IMR-90 (cell line): ENCODE measurements at regions not wholly inside any gene's neighbourhood (a gene's known extent, or its start where the extent isn't known, plus 50 kb on each side); places are given as distances from the start of the nearest gene placed in this dataset.
"Not testable (repeated sequence)": the region's sequence is repeated elsewhere in the genome, so short reads cannot be mapped to it uniquely, and the experiment has no call there.

Experiments used
- ATAC-seq: fragments of 200-7000 bp; cut with Tn5 transposase; 2 replicates; pipeline ENCODE4 v1.9.1; 2020; ENCODE audit warnings: low read depth, mild to moderate bottlenecking, moderate library complexity
- BruUV-seq: library from RNA; stranded (reverse); fragments of 400-500 nt; replicated peaks from 2 replicates; lab custom pipeline; 2021; lab: Mats Ljungman, UMichigan
- CTCF ChIA-PET: fragments of 300-600 bp; formaldehyde crosslinking; extraction: SDS; loops from one replicate; lab custom pipeline; 2021; ENCODE audit warnings: antibody characterized with exemption; lab: Yijun Ruan, JAX
- POLR2A ChIA-PET: fragments of 300-600 bp; sonication (Branson Sonifier 250); formaldehyde crosslinking; loops from one replicate; lab custom pipeline; 2022; ENCODE audit warnings: antibody characterized with exemption; ENCODE audit not compliant: unreplicated experiment; lab: Charles Lee
- DNase-seq: peaks from one replicate; pipeline ENCODE4 v3.0.0; 2013
- H2AFZ ChIP-seq: replicated peaks from 2 replicates; pipeline ENCODE3; 2013; ENCODE audit warnings: low read length, mild to moderate bottlenecking; ENCODE audit not compliant: poor library complexity
- H2AK5ac ChIP-seq: 2 replicates; pipeline ENCODE4 v1.6.1; 2013; ENCODE audit warnings: low read depth, low read length, inconsistent platforms
- H2AK9ac ChIP-seq: replicated peaks from 2 replicates; pipeline ENCODE3; 2013; ENCODE audit warnings: mild to moderate bottlenecking, low read depth, low read length, moderate library complexity; ENCODE audit not compliant: poor library complexity
- H2BK120ac ChIP-seq: 2 replicates; pipeline ENCODE4 v1.6.1; 2013; ENCODE audit warnings: low read depth, low read length, inconsistent platforms
- H2BK15ac ChIP-seq: 3 replicates; pipeline ENCODE4 v1.6.1; 2013; ENCODE audit warnings: low read depth, low read length, inconsistent platforms
- H2BK20ac ChIP-seq: 2 replicates; pipeline ENCODE4 v1.6.1; 2013; ENCODE audit warnings: low read depth, mild to moderate bottlenecking, inconsistent platforms, low read length, moderate library complexity
- H2BK5ac ChIP-seq: 2 replicates; pipeline ENCODE4 v1.6.1; 2013; ENCODE audit warnings: mild to moderate bottlenecking, low read depth, low read length, inconsistent platforms; ENCODE audit not compliant: poor library complexity, severe bottlenecking
- H3K14ac ChIP-seq: replicated peaks from 2 replicates; pipeline ENCODE4 v1.6.1; 2013; ENCODE audit warnings: low read depth, low read length, inconsistent platforms
- H3K18ac ChIP-seq: 2 replicates; pipeline ENCODE4 v1.6.1; 2013; ENCODE audit warnings: low read depth, low read length, control low read depth
- H3K23ac ChIP-seq: 2 replicates; pipeline ENCODE4 v1.6.1; 2013; ENCODE audit warnings: low read depth, low read length, inconsistent platforms
- H3K27ac ChIP-seq: 2 replicates; pipeline ENCODE4 v1.5.1; 2013; ENCODE audit warnings: mild to moderate bottlenecking, control low read depth, low read length; ENCODE audit not compliant: insufficient read depth
- H3K27me3 ChIP-seq: 2 replicates; pipeline ENCODE4 v1.6.1; 2013; ENCODE audit warnings: low read length; ENCODE audit not compliant: control insufficient read depth, insufficient read depth
- H3K36me3 ChIP-seq: 2 replicates; pipeline ENCODE4 v1.6.1; 2013; ENCODE audit warnings: low read length, mixed read lengths; ENCODE audit not compliant: control insufficient read depth, insufficient read depth
- H3K4ac ChIP-seq: 2 replicates; pipeline ENCODE4 v1.6.1; 2013; ENCODE audit warnings: low read depth, low read length, inconsistent platforms
- H3K4me1 ChIP-seq: 2 replicates; pipeline ENCODE4 v1.6.1; 2013; ENCODE audit warnings: low read length, mixed read lengths; ENCODE audit not compliant: control insufficient read depth, insufficient read depth
- H3K4me2 ChIP-seq: 2 replicates; pipeline ENCODE4 v1.6.1; 2013; ENCODE audit warnings: low read depth, mild to moderate bottlenecking, control low read depth, low read length, moderate library complexity
- H3K4me3 ChIP-seq: 2 replicates; pipeline ENCODE4 v1.5.1; 2013; ENCODE audit warnings: low read depth, mild to moderate bottlenecking, control low read depth, low read length, moderate library complexity; ENCODE audit not compliant: insufficient read depth
- H3K56ac ChIP-seq: 2 replicates; pipeline ENCODE4 v1.6.1; 2013; ENCODE audit warnings: low read length, inconsistent platforms; ENCODE audit not compliant: insufficient read depth; ENCODE audit errors: extremely low read depth
- H3K79me1 ChIP-seq, 2 experiments: 2 replicates each; pipeline ENCODE4 v1.6.1; 2013; ENCODE audit warnings: low read length in 2 of 2, inconsistent platforms in 1 of 2, low read depth in 1 of 2
- H3K9ac ChIP-seq: 2 replicates; pipeline ENCODE4 v1.6.1; 2013; ENCODE audit warnings: low read depth, low read length, control low read depth
- H3K9me1 ChIP-seq: 2 replicates; pipeline ENCODE4 v1.6.1; 2013; ENCODE audit warnings: low read length, inconsistent platforms; ENCODE audit not compliant: insufficient read depth
- H3K9me3 ChIP-seq: 2 replicates; pipeline ENCODE4 v1.6.1; 2013; ENCODE audit warnings: low read length; ENCODE audit not compliant: control insufficient read depth, insufficient read depth
- H4K20me1 ChIP-seq: 2 replicates; pipeline ENCODE4 v1.6.1; 2013; ENCODE audit warnings: low read length, inconsistent platforms; ENCODE audit not compliant: insufficient read depth
- H4K5ac ChIP-seq: 2 replicates; pipeline ENCODE4 v1.6.1; 2013; ENCODE audit warnings: mild to moderate bottlenecking, low read depth, low read length, control low read depth
- H4K8ac ChIP-seq, 2 experiments: 2 replicates each; pipeline ENCODE4 v1.6.1; 2013; ENCODE audit warnings: low read depth in 2 of 2, low read length in 2 of 2, control low read depth in 1 of 2, inconsistent platforms in 1 of 2
- H4K91ac ChIP-seq: 2 replicates; pipeline ENCODE4 v1.6.1; 2013; ENCODE audit warnings: low read depth, low read length, inconsistent platforms; ENCODE audit not compliant: insufficient read depth
- RFX5 ChIP-seq: IDR thresholded peaks from 2 replicates; pipeline ENCODE4 v1.8.0; 2012; ENCODE audit warnings: low read depth, mild to moderate bottlenecking, low read length, moderate library complexity
- whole genome bisulfite sequencing, 2 experiments: methylation state at CpG; one replicate each; pipeline versions ENCODE4 v1.1.5 to v1.1.7; 2013; ENCODE audit warnings: missing lambda C conversion rate in 2 of 2; ENCODE audit not compliant: insufficient read length in 1 of 2; ENCODE audit errors: extremely low coverage in 2 of 2; 5-methylcytosine and 5-hydroxymethylcytosine counted together
- dilution Hi-C: fragments of 300-500 bp; cut with HindIII; formaldehyde crosslinking; loops from one replicate; pipeline ENCODE4 v1.14.3; 2018; ENCODE audit warnings: low sequenced_read_pairs; ENCODE audit not compliant: unreplicated experiment
- in situ Hi-C: fragments of 300-500 bp; cut with MboI; formaldehyde crosslinking; loops from 3 replicates; pipeline ENCODE4 v1.14.3; 2019; ENCODE audit warnings: low sequenced_read_pairs, inconsistent platforms, mixed read lengths
- intact Hi-C: fragments of 100-400 bp; cut with micrococcal nuclease; formaldehyde crosslinking; loops from 2 replicates; pipeline ENCODE4 v1.10.0; 2022

DNA sequence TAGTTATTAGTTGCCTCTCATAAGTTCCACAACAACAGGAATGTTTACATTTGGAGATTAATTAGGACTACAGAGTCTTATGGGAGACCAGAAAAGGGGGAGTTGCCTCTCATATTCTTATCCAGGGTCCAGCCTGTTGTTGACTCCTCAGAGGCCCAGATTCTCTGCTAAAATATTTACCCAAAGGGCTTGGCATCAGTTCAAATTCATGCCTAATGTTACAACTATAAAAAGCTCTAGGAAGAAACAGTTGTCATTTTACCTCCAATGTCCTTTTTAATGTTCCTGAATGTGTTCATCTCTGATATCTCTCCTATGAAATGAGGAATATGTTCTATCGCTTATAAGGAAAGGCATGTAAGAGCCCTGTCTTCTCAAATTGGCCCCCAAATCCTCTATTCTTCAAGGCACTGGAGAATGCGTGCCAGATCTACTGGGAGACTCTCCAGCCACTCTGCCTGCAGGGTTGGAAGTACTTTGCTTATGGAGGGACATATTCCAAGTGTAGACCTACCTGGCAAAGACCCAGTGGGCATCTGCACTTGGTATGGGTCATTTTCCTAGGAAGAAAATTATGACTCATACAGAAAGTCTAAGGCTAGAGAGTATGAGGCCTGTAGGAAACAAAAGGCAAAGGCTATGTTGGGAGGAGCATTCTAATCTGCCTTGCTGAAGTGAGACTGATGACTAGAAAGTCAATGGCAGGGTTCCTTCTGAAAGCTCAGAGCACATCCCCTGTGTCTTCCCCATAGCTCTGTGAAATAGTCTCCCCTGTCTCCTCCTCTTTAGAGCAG lies 192.6 kb downstream of the ESM1 start (continued):
- TF ChIP-seq RFX5, result no peak

DNA sequence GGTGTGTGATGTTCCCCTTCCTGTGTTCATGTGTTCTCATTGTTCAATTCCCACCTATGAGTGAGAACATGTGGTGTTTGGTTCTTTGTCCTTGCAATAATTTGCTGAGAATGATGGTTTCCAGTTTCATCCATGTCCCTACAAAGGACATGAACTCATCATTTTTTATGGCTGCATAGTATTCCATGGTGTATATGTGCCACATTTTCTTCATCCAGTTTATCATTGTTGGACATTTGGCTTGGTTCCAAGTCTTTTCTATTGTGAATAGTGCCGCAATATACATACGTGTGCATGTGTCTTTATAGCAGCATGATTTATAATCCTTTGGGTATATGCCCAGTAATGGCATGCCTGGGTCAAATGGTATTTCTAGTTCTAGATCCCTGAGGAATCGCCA lies 197.5 kb downstream of the ESM1 start:
- H3K9me1 ChIP-seq, H3K79me1 ChIP-seq, CTCF ChIA-PET, in situ Hi-C loops, H3K4me3 ChIP-seq, H4K91ac ChIP-seq, H3K56ac ChIP-seq, DNase-seq, dilution Hi-C loops, ATAC-seq, H3K18ac ChIP-seq, H4K5ac ChIP-seq, H3K9me3 ChIP-seq, H2BK15ac ChIP-seq, intact Hi-C loops, H3K36me3 ChIP-seq, H4K20me1 ChIP-seq, H2BK5ac ChIP-seq, H3K27me3 ChIP-seq, H3K14ac ChIP-seq, BruUV-seq, H3K23ac ChIP-seq, H2AK5ac ChIP-seq, H2AFZ ChIP-seq, H2BK120ac ChIP-seq, H3K4ac ChIP-seq, H2AK9ac ChIP-seq, H2BK20ac ChIP-seq, H3K27ac ChIP-seq, H3K9ac ChIP-seq, H3K4me2 ChIP-seq, POLR2A ChIA-PET, H4K8ac ChIP-seq: not testable (repeated sequence)
- no CpG with 5 or more reads among the region's 3 CpGs for WGBS, 2 experiments
- peaks cover 11% of the 10 kb centered on the region for H3K4me1 ChIP-seq
